ENCODE measurements at regions not wholly inside any gene's neighbourhood (a gene's known extent, or its start where the extent isn't known, plus 50 kb on each side); places are given as distances from the start of the nearest gene placed in this dataset.

DNA sequence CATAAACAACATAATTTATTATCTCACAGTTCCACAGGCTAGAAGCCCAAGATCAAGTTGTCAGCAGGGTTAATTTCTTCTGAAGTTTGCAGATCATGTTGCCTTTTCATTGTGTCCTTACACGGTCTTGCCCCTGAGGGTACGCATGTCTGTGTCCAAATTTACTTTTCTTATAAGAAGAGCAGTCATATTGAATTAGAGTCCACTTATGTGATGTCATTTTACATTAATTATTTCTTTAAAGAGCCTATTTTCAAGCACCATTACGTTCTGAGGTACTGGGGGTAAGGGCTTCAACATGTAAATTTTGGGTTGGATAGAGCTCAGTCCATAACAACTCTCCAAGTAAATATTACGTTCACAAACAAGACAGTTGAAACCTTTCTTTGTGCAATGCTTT is 236.6 kb upstream of the OR4E1 start:
- TF ChIP-seq CTCF (IDR thresholded peaks at IDR 0.05 in 8 of 11, conservative IDR thresholded peaks at IDR 0.05 in 3 of 11) (no peak), POLR2AphosphoS5 (IDR thresholded peaks at IDR 0.05) (no peak), POLR2A (IDR thresholded peaks at IDR 0.05) (no peak)
